Globus pallidus (tissue), 1 donor: ENCODE measurements at regions not wholly inside any gene's neighbourhood (a gene's known extent, or its start where the extent isn't known, plus 50 kb on each side); places are given as distances from the start of the nearest gene placed in this dataset.
"Not testable (repeated sequence)": the region's sequence is repeated elsewhere in the genome, so short reads cannot be mapped to it uniquely, and the experiment has no call there.

Experiments used
- DNase-seq: peaks from one replicate; pipeline ENCODE4 v3.0.0-alpha.2; 2015; ENCODE audit warnings: low spot score

GRCh38 chr2:59790186-59791003 is 763.1 kb downstream of the BCL11A start:
- DNase-seq = no peak

DNA sequence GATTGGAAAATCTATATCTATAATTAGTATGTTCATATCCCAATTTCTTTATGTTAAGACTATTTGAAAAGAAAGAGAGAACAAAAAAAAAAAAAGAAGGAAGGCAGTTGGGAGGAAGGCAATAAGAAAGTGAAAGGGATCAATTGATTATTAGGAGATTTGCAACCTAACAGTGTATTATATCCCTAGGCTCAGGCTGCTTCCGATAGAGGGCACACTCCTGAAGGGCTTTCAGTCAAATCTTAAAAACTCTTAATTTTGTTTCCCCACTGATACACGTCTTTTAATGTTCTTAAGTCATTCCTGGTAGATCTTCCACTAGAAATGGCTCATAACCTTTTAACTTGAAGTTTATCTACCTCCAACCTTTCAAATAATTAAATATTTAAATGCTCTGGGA is 763.9 kb downstream of the BCL11A start:
- DNase-seq = no peak

- DNase-seq = no peak
Measured at GRCh38 chr2:59787095-59787494, 766.4 kb downstream of the BCL11A start.

DNA sequence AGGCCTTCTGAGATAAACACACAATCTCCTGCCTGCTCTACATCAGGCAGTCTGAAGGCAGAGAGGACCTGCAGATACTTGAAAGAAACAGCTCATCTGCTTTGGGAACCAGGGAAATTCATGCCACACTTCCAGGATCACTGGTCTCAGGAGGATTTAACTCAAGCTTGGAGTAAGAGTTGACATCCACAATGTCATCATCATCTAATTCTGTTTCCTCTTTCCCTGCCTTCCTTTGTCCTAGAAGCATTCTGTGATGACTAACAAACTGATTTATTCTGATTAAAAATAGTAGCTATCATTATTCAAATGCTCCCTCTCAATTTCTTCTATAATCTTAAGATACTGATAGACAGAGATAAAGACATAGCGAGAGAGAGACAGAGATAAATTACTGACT is 766.8 kb downstream of the BCL11A start:
- DNase-seq = no peak

GRCh38 chr2:59779571-59779970 is 773.9 kb downstream of the BCL11A start:
- no peak for DNase-seq

GRCh38 chr2:59777120-59777519 is 776.3 kb downstream of the BCL11A start:
- DNase-seq = no peak

GRCh38 chr2:59776726-59777008 is 776.8 kb downstream of the BCL11A start:
- DNase-seq = no peak

- no peak for DNase-seq
Measured at GRCh38 chr2:59774821-59775433, 778.5 kb downstream of the BCL11A start.

- peak; percentile 79 for DNase-seq
Measured at GRCh38 chr2:59770651-59771050, 782.8 kb downstream of the BCL11A start.

DNA sequence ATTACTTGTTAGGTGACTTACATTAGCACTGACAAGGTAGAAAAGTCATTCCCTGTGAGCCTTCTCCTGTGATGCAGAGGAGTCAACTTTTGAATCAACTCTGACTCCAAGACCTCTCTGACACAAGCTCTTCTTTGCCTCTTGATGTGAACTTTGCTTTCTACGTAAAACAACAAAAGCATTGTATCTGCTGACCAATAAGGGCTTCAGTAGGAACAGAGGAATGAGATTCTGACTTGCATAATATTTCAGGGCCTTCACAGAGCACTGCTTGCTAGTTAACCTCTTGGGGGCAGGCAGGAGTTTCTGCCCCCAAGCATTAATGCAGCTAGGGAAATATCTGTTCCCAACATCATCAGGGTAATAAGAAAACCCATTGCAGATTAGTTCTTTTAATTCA is 791.5 kb downstream of the BCL11A start:
- DNase-seq = peak; percentile 15

GRCh38 chr2:59756150-59756549 is 797.3 kb downstream of the BCL11A start:
- DNase-seq = no peak

- peak; percentile 21 for DNase-seq
Measured at GRCh38 chr2:59754011-59754735, 799.3 kb downstream of the BCL11A start.

GRCh38 chr2:59752512-59752911 is 800.9 kb downstream of the BCL11A start:
- no peak for DNase-seq

DNA sequence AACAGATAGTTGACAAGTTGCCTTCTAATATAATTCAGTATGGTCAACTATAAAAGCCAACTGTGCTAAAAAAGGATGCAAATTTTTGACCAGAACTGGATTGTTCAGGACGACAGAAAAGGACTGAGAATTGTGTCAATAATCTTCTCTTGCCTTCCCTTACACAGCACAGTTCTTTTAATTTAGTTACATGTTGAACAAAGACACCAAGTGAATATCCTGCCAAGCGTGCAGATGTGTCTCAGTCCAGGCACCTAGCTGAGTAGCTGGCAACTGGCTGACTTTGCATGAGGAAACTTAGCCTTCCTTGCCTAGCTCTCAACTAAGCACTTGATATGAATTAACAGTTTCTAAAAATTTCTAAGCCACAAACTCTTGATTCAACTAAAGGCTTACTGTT is 801.4 kb downstream of the BCL11A start:
- no peak for DNase-seq

DNA sequence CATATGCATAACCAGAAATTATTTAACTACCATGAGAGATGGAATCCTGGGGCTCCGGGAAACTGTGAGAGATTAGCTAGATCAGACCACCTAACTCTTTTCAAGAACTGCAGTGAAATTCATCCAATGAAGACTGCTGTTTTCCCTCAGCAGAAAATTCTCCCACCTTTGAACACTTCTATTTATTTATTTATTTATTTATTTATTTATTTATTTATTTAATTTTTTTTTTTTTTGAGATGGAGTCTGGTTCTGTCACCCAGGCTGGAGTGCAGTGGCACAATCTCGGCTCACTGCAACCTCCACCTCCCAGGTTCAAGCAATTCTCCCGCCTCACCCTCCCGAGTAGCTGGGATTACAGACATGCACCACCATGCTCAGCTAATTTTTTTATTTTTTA is 802.2 kb downstream of the BCL11A start:
- not testable (repeated sequence) for DNase-seq

DNA sequence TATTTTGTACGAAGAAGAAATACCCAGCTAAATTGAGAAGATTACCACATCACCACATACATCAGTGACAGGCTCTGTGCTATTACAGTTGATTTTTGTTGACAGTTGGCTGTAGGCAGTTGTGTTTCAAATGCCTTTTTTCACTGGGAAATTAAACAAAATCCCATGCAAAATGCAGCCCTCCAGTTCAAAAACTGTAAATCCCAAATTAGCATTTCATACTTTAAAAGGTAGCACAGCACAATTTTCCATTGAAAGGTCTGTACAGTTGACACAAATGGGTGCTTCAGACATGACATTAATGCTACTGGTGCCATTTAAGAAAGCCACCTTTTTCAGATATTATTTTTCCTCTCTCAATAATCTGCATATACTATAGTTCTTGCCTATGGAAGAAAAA is 807.2 kb downstream of the BCL11A start:
- DNase-seq = no peak

DNA sequence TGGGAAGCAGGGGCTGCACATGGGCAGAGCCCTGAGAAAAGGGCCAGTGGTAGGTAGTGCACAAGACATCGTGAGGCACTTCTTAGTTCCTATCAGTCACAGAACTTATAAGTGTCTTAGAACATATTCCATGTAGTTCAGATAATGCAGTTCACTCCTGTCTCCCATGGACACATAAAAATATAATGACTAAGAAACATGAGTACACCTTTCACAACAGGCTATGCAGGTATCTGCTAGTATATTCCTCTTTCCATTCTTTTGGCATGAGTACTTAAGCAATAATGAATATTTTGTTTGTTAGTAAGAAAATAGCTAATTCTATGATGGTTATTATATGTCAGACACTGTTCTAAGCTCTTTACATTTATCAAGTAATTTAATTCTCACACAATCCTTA is 808.4 kb downstream of the BCL11A start:
- no peak for DNase-seq

- DNase-seq = no peak
Measured at GRCh38 chr2:59744436-59744835, 809.0 kb downstream of the BCL11A start.

DNA sequence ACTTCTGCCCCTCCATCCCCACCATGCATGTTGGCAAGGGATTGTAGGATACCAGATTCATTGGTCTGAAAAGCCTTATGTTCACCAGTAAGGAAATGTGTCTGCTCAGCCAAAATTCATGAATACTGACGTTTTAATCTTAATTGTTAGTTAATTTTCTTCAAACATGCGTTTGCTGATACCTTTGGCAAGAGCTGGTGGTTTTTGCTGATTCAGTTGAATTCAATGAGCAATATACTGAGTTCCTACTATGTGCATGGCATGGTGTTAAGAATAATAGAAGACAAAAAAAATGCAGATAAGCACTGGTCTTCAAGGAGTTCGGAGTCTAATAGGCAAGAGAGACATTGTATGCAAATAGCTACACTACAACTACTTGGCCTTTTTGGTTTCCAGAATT is 811.6 kb downstream of the BCL11A start:
- DNase-seq = no peak

- DNase-seq = no peak
Measured at GRCh38 chr2:59739166-59739565, 814.3 kb downstream of the BCL11A start.

- no peak for DNase-seq
Measured at GRCh38 chr2:59737299-59737698, 816.2 kb downstream of the BCL11A start.

- DNase-seq = no peak
Measured at GRCh38 chr2:59734743-59735142, 818.7 kb downstream of the BCL11A start.

DNA sequence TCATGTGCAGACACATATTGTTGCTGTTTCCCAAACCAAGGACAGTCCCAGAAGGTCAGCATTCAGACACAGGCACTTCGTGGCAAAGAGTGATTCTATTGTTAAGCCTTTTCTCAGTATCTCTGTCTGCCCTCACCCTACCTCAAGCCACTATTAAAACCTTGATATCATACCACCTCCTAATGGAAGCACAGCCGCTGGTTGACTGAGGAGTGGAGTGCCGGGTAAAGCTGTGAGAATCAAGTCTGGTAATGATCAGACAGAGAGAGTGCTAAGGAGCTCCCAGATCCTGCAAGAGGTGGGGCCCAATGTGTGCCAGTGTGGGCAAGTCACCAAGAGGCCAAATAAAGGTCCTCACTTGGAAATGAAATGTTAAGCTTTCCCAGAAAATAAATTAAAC is 819.5 kb downstream of the BCL11A start:
- no peak for DNase-seq
